DND-41 (cell line): ENCODE measurements at regions not wholly inside any gene's neighbourhood (a gene's known extent, or its start where the extent isn't known, plus 50 kb on each side); places are given as distances from the start of the nearest gene placed in this dataset.

Source experiments
- CTCF ChIP-seq: IDR thresholded peaks from 2 replicates; pipeline ENCODE4 v1.5.1; 2012; ENCODE audit warnings: borderline replicate concordance, low read length, moderate library complexity, mild to moderate bottlenecking; ENCODE audit not compliant: poor library complexity, severe bottlenecking; ENCODE audit errors: extremely low read depth
- EZH2 ChIP-seq: IDR thresholded peaks from 3 replicates; pipeline ENCODE4 v1.6.1; 2012; ENCODE audit warnings: borderline replicate concordance, low read depth, mild to moderate bottlenecking, moderate library complexity, low read length, inconsistent platforms; ENCODE audit not compliant: severe bottlenecking

GRCh38 chr22:49690454-49690853 is 137.2 kb downstream of the BRD1 start:
- TF ChIP-seq CTCF (no peak), EZH2 (no peak)
